H4 (cell line): ENCODE measurements at regions not wholly inside any gene's neighbourhood (a gene's known extent, or its start where the extent isn't known, plus 50 kb on each side); places are given as distances from the start of the nearest gene placed in this dataset.

ENCODE experiments used
- DNase-seq: peaks from one replicate; pipeline ENCODE4 v3.0.0-alpha.2; 2015; ENCODE audit warnings: low spot score

- DNase-seq, result peak; percentile 76
These were observed 77.4 kb downstream of the PSMG1 start for GRCh38 chr21:39105836-39106235.

- no peak for DNase-seq
These were observed 77.9 kb downstream of the PSMG1 start for GRCh38 chr21:39105341-39105765.

- no peak for DNase-seq
These were observed 78.3 kb downstream of the PSMG1 start for GRCh38 chr21:39104911-39105310.

- DNase-seq, result peak; percentile 38
These were observed 79.6 kb downstream of the PSMG1 start for GRCh38 chr21:39103689-39104088.

GRCh38 chr21:39099859-39100258, 83.4 kb downstream of the PSMG1 start:
- DNase-seq, result no peak

- DNase-seq, result no peak
These were observed 84.5 kb downstream of the PSMG1 start for GRCh38 chr21:39098696-39099200.

- no peak for DNase-seq
These were observed 85.3 kb downstream of the PSMG1 start for GRCh38 chr21:39097981-39098380.

- DNase-seq, result no peak
These were observed 85.9 kb downstream of the PSMG1 start for GRCh38 chr21:39097335-39097861.

- DNase-seq, result no peak
These were observed 86.5 kb downstream of the PSMG1 start for GRCh38 chr21:39096754-39097153.

- DNase-seq, result no peak
These were observed 87.6 kb downstream of the PSMG1 start for GRCh38 chr21:39095681-39096080.

- peak; percentile 99 for DNase-seq
These were observed 88.2 kb downstream of the PSMG1 start for GRCh38 chr21:39094847-39095579.

- DNase-seq, result no peak
These were observed 89.0 kb downstream of the PSMG1 start for GRCh38 chr21:39094087-39094780.

- DNase-seq, result no peak
These were observed 89.7 kb downstream of the PSMG1 start for GRCh38 chr21:39093526-39093925.

GRCh38 chr21:39088831-39089380, 94.3 kb downstream of the PSMG1 start:
- no peak for DNase-seq

- no peak for DNase-seq
These were observed 95.2 kb downstream of the PSMG1 start for GRCh38 chr21:39088031-39088370.

GRCh38 chr21:39087238-39088030, 95.8 kb downstream of the PSMG1 start:
- no peak for DNase-seq

GRCh38 chr21:39086547-39086946, 96.7 kb downstream of the PSMG1 start:
- DNase-seq, result no peak

- no peak for DNase-seq
These were observed 97.3 kb downstream of the PSMG1 start for GRCh38 chr21:39085843-39086405.

- no peak for DNase-seq
These were observed 98.1 kb downstream of the PSMG1 start for GRCh38 chr21:39084979-39085729.

GRCh38 chr21:39084073-39084472, 99.2 kb downstream of the PSMG1 start:
- no peak for DNase-seq
